ENCODE measurements at regions not wholly inside any gene's neighbourhood (a gene's known extent, or its start where the extent isn't known, plus 50 kb on each side); places are given as distances from the start of the nearest gene placed in this dataset.

DNA sequence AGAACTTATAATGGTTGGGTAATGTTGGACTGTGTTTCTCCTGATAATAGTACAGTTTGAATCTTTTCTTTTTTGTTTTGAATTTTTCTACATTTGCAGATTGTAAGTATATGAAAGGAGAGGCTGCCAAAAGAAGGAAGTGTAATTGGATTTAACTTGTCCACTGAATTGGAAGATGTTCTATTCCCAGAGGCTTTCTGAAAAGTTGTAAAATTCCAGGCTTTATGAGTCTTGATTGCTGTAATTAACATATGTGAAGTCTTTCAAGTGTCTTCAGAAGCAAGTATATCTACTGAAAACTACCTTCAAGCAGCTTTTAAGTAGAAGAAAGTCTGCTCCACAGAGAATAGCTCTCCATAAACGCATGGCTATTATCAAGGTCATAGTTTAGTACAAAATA is 2456.4 kb downstream of the PCDH7 start:
- Histone ChIP-seq H3K18ac (ENCODE audit: insufficient read length, low read depth, low read length) (no peak overlapping the region), H3K27me3 (ENCODE audit: insufficient read depth, low read length) (no peaks in the 10 kb centered on the region), H3K14ac (ENCODE audit: insufficient read depth, low read length) (no peak overlapping the region), H3T11ph (ENCODE audit: low read length) (no peak overlapping the region), H2BK5ac (ENCODE audit: insufficient read length, low read length) (no peak overlapping the region), H3K79me1 (ENCODE audit: insufficient read depth, low read depth, low read length, poor library complexity, severe bottlenecking) (no peaks in the 10 kb centered on the region), H2AFZ (ENCODE audit: low read length) (no peak overlapping the region), H2BK120ac (ENCODE audit: low read depth, low read length, poor library complexity, severe bottlenecking) (no peak overlapping the region), H3K4me1 (ENCODE audit: insufficient read depth, low read length) (no peaks in the 10 kb centered on the region), H2BK15ac (ENCODE audit: low read depth, low read length) (no peak overlapping the region), H3K79me2 (ENCODE audit: insufficient read depth, low read length) (no peaks in the 10 kb centered on the region), H4K5ac (ENCODE audit: insufficient read length, low read depth, low read length) (no peak overlapping the region), H3K56ac (ENCODE audit: insufficient read length, low read depth, low read length) (no peak overlapping the region), H2BK20ac (ENCODE audit: low read depth, low read length, poor library complexity, severe bottlenecking) (no peak overlapping the region), H3K4me2 (ENCODE audit: insufficient read depth, insufficient read length, low read length) (no peak overlapping the region), H3K23me2 (ENCODE audit: insufficient read length, low read depth, low read length, poor library complexity, severe bottlenecking) (no peaks in the 10 kb centered on the region), H3K27ac (ENCODE audit: insufficient read length, low read depth, low read length) (no peak overlapping the region), H3K4ac (ENCODE audit: low read depth, low read length) (no peak overlapping the region), H3K9me3 (ENCODE audit: control insufficient read depth, low read depth, low read length) (no peaks in the 10 kb centered on the region), H4K20me1 (ENCODE audit: control insufficient read depth, insufficient read depth, insufficient read length) (no peaks in the 10 kb centered on the region), H3K9ac (ENCODE audit: extremely low read depth, insufficient read length, low read length) (no peak overlapping the region), H4K8ac (replicated peaks; ENCODE audit: insufficient read length, low read depth, low read length) (no peak overlapping the region), H4K91ac (ENCODE audit: insufficient read length, low read depth, low read length) (no peak overlapping the region), H2AK5ac (ENCODE audit: insufficient read length, low read length) (no peak overlapping the region), H3K23ac (ENCODE audit: insufficient read length, low read depth, low read length) (no peak overlapping the region), H2BK12ac (ENCODE audit: insufficient read length, low read depth, low read length) (no peak overlapping the region)
- H3K4me3 Mint-ChIP-seq, result no peak overlapping the region; a peak in 1 of 5 replicates
- H3K9me3 Mint-ChIP-seq, result peaks cover 0 to 6% of the 10 kb centered on the region in 2 experiments; a peak in 3 of 5 replicates
- no CpG with 5 or more reads among the region's 1 CpG for WGBS (ENCODE audit: extremely low coverage, insufficient read length, low lambda C conversion rate)
- H3K4me1 Mint-ChIP-seq, result peaks cover 5 to 12% of the 10 kb centered on the region in 2 experiments; a peak in 3 of 4 replicates
- TF ChIP-seq, protein P1, sequence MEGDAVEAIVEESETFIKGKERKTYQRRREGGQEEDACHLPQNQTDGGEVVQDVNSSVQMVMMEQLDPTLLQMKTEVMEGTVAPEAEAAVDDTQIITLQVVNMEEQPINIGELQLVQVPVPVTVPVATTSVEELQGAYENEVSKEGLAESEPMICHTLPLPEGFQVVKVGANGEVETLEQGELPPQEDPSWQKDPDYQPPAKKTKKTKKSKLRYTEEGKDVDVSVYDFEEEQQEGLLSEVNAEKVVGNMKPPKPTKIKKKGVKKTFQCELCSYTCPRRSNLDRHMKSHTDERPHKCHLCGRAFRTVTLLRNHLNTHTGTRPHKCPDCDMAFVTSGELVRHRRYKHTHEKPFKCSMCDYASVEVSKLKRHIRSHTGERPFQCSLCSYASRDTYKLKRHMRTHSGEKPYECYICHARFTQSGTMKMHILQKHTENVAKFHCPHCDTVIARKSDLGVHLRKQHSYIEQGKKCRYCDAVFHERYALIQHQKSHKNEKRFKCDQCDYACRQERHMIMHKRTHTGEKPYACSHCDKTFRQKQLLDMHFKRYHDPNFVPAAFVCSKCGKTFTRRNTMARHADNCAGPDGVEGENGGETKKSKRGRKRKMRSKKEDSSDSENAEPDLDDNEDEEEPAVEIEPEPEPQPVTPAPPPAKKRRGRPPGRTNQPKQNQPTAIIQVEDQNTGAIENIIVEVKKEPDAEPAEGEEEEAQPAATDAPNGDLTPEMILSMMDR (conservative IDR thresholded peaks at IDR 0.05), result no peak
- H3K27me3 Mint-ChIP-seq (ENCODE audit: low read depth), result no peaks in the 10 kb centered on the region
- H3K36me3 Mint-ChIP-seq (ENCODE audit: insufficient read depth in 1 of 3, low read depth in 3 of 3), result peaks cover 0 to 4% (median 0%) of the 10 kb centered on the region in 3 experiments; a peak in 1 of 7 replicates
- DNase-seq, result no peak
- no peak overlapping the region for H3K27ac Mint-ChIP-seq

Measured in H9 (cell line).